Superior temporal gyrus (tissue), 1 donor: ENCODE measurements at regions not wholly inside any gene's neighbourhood (a gene's known extent, or its start where the extent isn't known, plus 50 kb on each side); places are given as distances from the start of the nearest gene placed in this dataset.

ENCODE experiments used
- DNase-seq: peaks from one replicate; pipeline ENCODE4 v3.0.0-alpha.2; 2016; ENCODE audit errors: extremely low spot score

- no peak for DNase-seq
These were observed 109.2 kb upstream of the NRSN1 start for GRCh38 chr6:24016857-24017256.

DNA sequence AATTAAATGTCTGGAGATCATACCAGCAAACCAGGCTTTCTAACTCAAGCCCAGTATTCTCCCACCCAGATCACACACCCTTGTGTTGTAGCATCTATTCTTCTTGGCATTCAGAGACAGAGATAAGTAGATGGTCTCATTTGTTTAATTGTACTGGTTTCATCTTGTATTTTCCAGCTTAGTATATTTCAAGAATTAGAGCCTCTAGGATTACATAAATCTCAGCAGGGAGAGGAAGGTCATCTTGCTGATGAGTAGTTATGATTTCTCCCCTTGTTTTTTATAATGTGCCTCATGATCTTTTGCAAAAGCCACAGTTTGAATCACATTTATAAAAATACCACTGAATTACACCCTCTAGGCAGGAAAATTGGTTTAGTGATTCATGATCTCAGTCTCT lies 106.6 kb upstream of the NRSN1 start:
- DNase-seq = no peak

GRCh38 chr6:24019830-24020229 lies 106.2 kb upstream of the NRSN1 start:
- no peak for DNase-seq

DNA sequence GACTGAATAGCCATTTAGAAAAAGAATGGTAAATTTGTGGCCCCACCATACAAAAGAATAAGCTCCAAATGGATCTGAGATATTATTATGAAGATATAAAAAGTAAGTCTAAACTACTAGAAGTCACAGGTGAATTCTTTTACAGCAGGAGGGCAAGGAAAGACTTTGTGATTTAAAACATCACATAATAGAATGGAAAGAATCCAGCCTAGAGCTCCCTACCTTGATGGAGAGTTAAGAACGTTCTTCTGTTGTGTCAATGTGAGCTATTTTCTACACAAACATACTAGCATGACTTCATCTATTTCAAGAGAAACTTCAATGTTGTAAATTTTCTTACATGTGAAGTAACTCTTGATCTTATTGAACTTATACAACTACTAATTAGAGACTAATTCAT lies 100.0 kb upstream of the NRSN1 start:
- no peak for DNase-seq

- DNase-seq = no peak
These were observed 94.5 kb upstream of the NRSN1 start for GRCh38 chr6:24031496-24031895.

GRCh38 chr6:24032896-24033688 lies 92.9 kb upstream of the NRSN1 start:
- DNase-seq = no peak

DNA sequence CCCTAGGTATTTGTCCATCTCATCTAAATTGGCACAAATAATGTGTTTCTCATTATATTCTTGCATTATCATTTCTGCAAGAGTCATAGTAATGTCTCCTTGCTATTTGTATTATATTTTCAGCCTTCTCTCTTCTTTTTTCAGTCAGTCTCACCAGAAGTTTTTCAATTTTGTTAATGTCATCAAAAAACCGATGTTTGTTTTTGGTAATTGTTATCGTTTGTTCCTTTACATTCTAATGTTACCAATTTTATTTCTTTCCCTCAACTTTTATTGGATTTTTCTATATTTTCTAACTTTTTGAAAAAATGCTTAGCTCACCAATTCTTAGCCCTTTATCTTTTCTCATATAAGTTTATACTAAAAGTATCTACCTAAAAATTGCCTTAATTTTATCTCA lies 82.2 kb upstream of the NRSN1 start:
- no peak for DNase-seq

- no peak for DNase-seq
These were observed 73.9 kb upstream of the NRSN1 start for GRCh38 chr6:24051942-24052589.

GRCh38 chr6:24052590-24052961 lies 73.4 kb upstream of the NRSN1 start:
- no peak for DNase-seq

- peak; percentile 27 for DNase-seq
These were observed 73.0 kb upstream of the NRSN1 start for GRCh38 chr6:24053057-24053456.

- no peak for DNase-seq
These were observed 71.6 kb upstream of the NRSN1 start for GRCh38 chr6:24054388-24054787.

DNA sequence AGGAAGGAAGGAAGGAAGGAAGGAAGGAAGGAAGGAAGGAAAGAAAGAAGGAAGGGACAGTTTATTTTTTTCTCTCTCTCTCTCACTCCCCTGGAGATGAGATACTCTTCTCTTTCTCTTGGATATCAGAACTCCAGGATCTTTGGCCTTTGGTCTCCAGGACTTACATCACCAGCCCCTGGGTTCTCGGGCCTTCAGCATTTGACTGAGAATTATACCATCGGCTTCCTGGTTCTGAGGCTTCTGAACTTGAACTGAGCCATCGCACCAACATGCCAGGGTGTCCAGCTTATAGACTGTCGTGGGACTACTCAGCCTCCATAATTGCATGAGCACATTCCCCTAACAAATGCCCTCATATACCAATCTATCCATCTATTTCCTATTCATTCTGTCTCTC lies 69.4 kb upstream of the NRSN1 start:
- DNase-seq = no peak

- DNase-seq = no peak
These were observed 69.0 kb upstream of the NRSN1 start for GRCh38 chr6:24057030-24057429.

GRCh38 chr6:24060982-24061754 lies 64.8 kb upstream of the NRSN1 start:
- no peak for DNase-seq

- peak; percentile 74 for DNase-seq
These were observed 61.9 kb upstream of the NRSN1 start for GRCh38 chr6:24064106-24064505.

GRCh38 chr6:24064832-24065231 lies 61.2 kb upstream of the NRSN1 start:
- no peak for DNase-seq

DNA sequence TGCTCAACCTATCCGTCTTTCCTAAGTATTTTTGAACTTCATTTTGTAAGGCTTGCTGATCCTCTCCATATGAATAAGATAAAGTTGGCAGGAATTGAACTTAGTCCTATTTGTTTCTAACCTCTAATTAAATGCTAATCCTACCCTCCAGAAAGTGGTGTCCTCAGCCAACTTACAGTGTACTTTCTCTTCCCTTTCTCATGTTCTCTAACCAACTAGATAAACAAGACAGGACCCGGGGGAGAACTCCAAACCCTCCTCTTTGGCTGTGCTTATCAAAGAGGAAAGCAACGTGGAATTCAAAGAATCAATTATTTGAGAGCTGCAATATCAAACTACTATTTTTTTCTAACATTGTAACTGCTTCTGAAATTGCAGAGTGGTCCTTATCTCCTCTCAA lies 56.5 kb upstream of the NRSN1 start:
- no peak for DNase-seq

- no peak for DNase-seq
These were observed 53.8 kb upstream of the NRSN1 start for GRCh38 chr6:24072038-24072746.

DNA sequence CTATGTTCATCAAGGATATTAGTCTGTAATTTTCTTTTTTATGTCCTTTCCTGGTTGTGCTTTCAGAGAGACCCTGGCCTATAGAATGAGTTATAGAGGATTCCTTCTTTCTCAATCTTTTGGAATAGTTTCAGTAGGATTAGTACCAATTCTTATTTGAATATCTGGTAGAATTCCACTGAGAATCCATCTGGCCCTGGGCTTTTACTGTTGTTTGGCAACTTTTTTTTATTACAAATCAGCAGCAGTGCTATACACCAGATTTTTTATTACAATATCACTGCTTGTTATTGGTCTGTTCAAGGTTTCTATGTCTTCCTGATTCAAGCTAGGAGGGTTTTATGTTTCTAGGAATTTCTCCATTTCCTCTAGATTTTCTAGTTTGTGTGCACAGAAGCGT lies 50.0 kb upstream of the NRSN1 start:
- DNase-seq = no peak
